D721Med (cell line): ENCODE measurements at regions not wholly inside any gene's neighbourhood (a gene's known extent, or its start where the extent isn't known, plus 50 kb on each side); places are given as distances from the start of the nearest gene placed in this dataset.

Source experiments
- DNase-seq: peaks from one replicate; pipeline ENCODE4 v3.0.0; 2011; ENCODE audit warnings: low spot score; ENCODE audit not compliant: insufficient read length
- FAIRE-seq: peaks from 2 replicates; lab custom pipeline; 2011; peaks lifted over from hg19 to GRCh38; lab: Jason Lieb, UNC
- TF ChIP-seq, protein P1 (sequence below): IDR thresholded peaks from 2 replicates; pipeline ENCODE4 v1.5.1; 2012; ENCODE audit warnings: mild to moderate bottlenecking, control low read depth; ENCODE audit not compliant: insufficient read depth; ENCODE audit errors: missing control alignments

DNA sequence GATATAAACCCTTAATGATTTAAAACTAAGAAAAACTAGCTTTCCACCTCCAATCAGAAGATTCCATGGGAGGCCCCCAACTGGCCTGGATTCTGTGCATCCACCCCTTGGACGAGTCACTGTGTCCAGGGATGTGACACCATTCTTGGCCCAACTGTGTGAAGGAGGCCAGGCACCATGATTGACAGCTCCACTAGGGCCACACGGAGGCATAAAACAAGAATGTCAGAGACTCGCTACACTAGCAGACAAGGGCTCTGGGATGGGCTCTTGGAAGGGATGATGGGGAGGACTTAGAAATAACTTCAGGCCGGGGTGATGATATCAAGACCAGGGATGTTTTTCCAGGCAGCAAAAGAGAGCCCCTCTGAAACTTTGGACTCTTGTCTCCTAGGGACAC lies 117.8 kb upstream of the GNAO1 start:
- DNase-seq = no peak
- no peak for FAIRE-seq
- TF ChIP-seq, protein P1, sequence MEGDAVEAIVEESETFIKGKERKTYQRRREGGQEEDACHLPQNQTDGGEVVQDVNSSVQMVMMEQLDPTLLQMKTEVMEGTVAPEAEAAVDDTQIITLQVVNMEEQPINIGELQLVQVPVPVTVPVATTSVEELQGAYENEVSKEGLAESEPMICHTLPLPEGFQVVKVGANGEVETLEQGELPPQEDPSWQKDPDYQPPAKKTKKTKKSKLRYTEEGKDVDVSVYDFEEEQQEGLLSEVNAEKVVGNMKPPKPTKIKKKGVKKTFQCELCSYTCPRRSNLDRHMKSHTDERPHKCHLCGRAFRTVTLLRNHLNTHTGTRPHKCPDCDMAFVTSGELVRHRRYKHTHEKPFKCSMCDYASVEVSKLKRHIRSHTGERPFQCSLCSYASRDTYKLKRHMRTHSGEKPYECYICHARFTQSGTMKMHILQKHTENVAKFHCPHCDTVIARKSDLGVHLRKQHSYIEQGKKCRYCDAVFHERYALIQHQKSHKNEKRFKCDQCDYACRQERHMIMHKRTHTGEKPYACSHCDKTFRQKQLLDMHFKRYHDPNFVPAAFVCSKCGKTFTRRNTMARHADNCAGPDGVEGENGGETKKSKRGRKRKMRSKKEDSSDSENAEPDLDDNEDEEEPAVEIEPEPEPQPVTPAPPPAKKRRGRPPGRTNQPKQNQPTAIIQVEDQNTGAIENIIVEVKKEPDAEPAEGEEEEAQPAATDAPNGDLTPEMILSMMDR = no peak

DNA sequence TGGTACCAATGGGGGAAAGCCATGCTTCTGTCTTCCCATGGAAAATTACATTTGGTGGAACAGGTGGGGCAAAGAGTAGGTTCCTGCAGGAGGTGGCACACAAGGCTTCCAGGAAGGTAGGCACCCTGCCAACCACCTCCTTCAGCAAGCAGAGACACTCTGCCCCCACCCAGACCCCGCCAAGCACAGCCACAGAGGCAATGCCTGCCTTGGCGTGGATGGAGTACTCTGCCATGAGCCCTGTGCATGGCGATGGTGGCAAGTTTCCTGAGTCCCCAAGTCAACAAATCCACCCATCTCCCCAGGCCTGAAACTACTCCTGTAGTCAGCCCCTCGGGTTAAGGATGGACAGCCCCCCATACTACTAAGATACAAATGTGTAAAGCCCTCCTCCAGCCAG lies 119.2 kb upstream of the GNAO1 start:
- TF ChIP-seq, protein P1 = no peak
- DNase-seq = no peak
- no peak for FAIRE-seq

DNA sequence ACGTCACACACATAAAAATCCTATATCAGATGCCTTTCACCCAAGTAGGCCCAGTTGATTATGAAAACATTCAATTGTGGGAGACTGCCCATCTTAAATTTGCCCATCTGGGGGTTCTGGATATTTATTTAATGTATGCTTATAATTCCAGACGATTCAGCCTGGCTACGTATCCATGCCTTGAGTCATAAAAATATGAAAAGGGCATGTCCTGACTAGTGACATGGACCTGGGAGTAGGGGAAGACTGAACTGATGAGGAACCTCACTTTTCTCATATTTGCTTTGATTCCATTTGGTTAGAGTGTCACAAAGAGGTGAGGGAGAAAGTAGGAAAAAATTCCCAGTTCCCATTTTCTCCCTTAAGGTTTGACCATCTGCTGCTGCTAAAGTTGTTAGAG lies 122.5 kb upstream of the GNAO1 start:
- DNase-seq (no peak), FAIRE-seq (no peak)
- TF ChIP-seq, protein P1 = no peak

DNA sequence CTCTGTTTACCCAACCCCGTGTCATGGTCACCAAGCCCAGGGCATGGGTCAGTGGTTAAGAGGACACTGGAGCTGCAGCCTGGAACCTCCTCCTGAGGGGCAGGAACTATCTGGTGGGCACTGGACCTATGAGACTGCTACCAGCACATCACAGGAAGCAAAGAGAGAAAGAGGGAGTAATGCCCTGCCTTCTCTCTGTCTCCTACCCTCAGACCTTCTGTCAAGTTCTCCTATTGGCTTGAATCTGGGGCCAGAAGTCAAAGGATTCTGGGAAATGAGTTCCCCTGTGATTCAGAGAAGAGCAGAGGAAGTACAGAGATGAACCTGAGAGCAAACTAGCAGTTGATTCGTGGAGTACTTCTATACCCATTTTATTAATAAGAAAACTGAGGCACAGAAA lies 123.0 kb upstream of the GNAO1 start:
- TF ChIP-seq, protein P1 = no peak
- FAIRE-seq (no peak), DNase-seq (no peak)

DNA sequence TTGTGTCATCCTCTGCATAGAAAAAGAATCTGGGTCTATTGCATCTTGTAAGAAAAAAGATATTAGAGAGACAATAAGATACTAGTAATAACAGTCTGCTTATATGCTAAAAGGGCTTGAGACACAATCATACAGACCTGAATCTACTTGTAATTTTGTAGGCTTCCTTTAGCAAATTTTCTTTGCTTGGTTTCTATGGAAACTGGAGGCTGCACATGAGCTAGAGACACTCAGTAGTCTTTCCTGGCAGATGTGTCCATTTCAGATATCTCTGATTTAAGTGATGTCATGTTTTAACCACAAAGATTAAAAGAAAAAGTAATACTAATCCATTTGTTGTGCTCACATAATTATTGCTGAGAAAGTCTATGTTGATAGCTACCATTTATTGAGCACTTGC lies 123.9 kb upstream of the GNAO1 start:
- FAIRE-seq (no peak), DNase-seq (no peak)

DNA sequence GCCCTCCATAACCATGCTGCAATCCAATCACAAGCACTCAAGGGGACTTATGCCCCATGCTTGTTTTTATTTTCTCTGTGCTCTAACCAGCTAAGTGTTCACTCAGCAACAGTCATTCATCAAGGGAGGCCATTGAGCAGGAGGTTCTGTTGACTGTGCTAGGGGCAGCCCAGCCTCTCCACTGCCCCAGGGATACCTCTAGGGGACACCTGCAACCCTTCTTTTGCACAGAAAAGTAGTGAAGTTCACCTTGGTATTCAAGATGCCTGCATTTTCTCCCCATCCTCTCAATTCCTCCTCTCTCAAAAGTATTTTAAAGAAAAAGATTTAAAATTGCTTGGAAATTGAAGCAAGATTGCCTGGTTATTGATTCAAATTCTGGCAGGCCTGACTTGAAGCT lies 124.7 kb upstream of the GNAO1 start:
- TF ChIP-seq, protein P1 = no peak
- DNase-seq = no peak
- FAIRE-seq = no peak

More for the DNA sequence above, 123.9 kb upstream of the GNAO1 start:
- TF ChIP-seq, protein P1 = no peak

DNA sequence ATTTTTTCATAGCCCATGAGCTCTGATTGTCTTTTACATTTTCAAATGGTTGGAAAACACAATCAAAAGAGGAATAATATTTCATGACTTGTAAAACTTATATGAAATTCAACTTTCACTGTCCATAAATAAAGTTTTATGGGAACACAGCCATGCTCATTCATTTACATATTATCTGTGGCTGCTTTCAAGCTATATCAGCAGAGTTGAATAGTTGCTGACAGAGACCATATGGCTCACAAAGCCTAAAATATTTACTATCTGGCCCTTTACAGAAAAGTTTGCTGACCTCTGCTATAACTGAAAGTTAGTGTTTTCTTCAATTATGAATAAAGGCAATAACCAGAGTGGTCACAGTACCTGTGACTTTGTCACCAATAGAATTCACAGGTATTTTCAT lies 128.2 kb upstream of the GNAO1 start:
- FAIRE-seq (no peak), DNase-seq (no peak)
- TF ChIP-seq, protein P1 = no peak
